MCF 10A (cell line): ENCODE measurements at regions not wholly inside any gene's neighbourhood (a gene's known extent, or its start where the extent isn't known, plus 50 kb on each side); places are given as distances from the start of the nearest gene placed in this dataset.

Experiments
- BruUV-seq: library from RNA; stranded (reverse); fragments of 400-500 nt; replicated peaks from 2 replicates; lab custom pipeline; 2021; lab: Mats Ljungman, UMichigan
- CTCF ChIA-PET: fragments of 300-600 bp; sonication (Branson Sonifier 250); formaldehyde crosslinking; extraction: SDS; loops from one replicate; lab custom pipeline; 2021; ENCODE audit warnings: antibody characterized with exemption, inconsistent platforms; lab: Yijun Ruan, JAX
- POLR2A ChIA-PET: fragments of 300-600, 350-650 bp; sonication (Branson Sonifier 250); formaldehyde crosslinking; extraction: SDS; loops from one replicate; lab custom pipeline; 2020; ENCODE audit warnings: antibody characterized with exemption, inconsistent platforms; lab: Yijun Ruan, JAX
- DNase-seq: peaks from one replicate; pipeline ENCODE4 v3.0.0-alpha.2; 2018; ENCODE audit not compliant: unreplicated experiment
- H3K27ac Mint-ChIP-seq: one replicate; pipeline ENCODE4 v1.8.0; 2022; ENCODE audit warnings: mild to moderate bottlenecking, low read depth, mixed read lengths; ENCODE audit not compliant: unreplicated experiment
- H3K27me3 Mint-ChIP-seq: one replicate; pipeline ENCODE4 v1.8.0; 2022; ENCODE audit warnings: mixed read lengths; ENCODE audit not compliant: insufficient read depth, unreplicated experiment
- H3K36me3 Mint-ChIP-seq: one replicate; pipeline ENCODE4 v1.8.0; 2022; ENCODE audit warnings: mild to moderate bottlenecking, moderate library complexity, mixed read lengths; ENCODE audit not compliant: insufficient read depth, unreplicated experiment
- H3K4me1 Mint-ChIP-seq: one replicate; pipeline ENCODE4 v1.8.0; 2022; ENCODE audit warnings: mixed read lengths; ENCODE audit not compliant: insufficient read depth, unreplicated experiment
- H3K4me3 Mint-ChIP-seq: one replicate; pipeline ENCODE4 v1.8.0; 2022; ENCODE audit warnings: mild to moderate bottlenecking, moderate library complexity, mixed read lengths; ENCODE audit not compliant: unreplicated experiment
- H3K9me3 Mint-ChIP-seq: one replicate; pipeline ENCODE4 v1.8.0; 2022; ENCODE audit warnings: mixed read lengths; ENCODE audit not compliant: unreplicated experiment
- intact Hi-C: fragments of 100-400 bp; cut with micrococcal nuclease; formaldehyde crosslinking; loops from 2 replicates; pipeline ENCODE4 v1.14.1; 2022
- TF ChIP-seq, protein P1 (sequence below): fragments of 200-600 bp; IDR thresholded peaks from one replicate; pipeline ENCODE4 v1.8.0; 2022; ENCODE audit warnings: antibody characterized with exemption, mild to moderate bottlenecking; ENCODE audit not compliant: unreplicated experiment

DNA sequence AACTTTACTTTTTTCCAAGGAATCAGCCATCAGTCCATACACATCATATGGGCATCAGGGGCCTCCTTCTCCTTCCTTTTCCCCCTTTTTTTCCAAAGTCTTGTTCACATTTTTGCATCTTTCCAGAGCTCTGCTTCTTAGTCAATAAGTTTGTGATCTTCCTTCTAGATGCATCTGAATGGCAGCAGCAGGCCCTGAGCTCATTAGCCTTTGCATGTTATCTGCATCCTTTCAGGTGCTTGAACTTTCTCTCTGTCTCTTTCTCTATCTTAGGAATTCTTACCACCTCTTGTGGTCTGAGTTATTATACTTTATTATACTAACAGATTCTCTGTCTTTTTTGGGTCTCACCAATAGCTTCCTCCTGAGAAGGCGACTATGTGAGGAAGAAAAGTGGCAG, 312.4 kb upstream of the FANCL start:
- POLR2A ChIA-PET, result interaction anchor here (0.6 to 1.0 kb wide), 2 partner anchors 13 to 799 kb away, joined by 3 read pairs; no protein-coding TSS in a partner anchor
- Mint-ChIP-seq H3K27me3 (no peaks in the 10 kb centered on the region), H3K36me3 (no peaks in the 10 kb centered on the region)

DNA sequence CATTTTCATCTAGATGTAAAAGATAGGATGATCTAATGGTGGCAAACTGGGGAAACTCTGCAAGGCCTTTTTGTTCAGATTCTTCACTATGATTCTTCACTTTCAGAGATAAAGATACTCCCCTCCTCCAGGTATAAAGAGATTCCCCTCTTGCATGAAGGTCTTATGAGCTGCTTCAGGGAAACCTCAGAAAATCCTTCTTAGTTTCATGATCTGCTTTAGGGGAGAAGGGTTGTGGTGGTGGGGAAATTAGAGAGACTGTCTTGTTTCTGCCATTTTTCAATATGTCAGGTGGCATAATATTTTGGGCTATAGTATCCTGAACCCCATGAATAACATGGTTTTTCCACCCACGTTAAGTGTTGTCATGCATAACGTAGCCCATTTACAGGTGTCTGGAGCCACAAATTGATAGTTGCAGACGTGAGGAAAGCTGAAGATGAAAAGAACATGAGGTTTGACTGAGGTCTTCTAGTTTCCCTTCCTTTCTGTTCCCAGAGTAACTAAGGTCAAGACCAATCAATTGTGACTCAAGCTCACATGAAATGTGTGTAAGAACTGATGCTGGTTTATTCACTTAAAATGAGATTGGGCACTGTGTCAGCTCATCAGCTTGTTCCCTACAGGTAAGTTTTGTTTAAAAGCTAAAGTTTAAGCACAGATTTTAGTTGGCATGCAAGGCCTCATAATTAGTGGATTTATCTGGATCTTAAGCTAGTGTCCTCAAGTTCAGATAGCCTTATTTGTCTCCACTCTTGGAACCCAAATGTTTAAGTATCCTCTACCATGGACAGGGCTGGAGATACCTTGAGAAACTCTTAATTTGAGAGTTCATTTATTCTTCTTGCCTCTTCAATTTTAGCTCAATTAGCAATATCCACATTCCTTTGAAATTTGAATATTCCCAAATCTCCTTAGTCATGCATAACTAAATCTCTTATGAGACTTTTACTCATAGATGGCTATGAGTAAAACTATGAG, 304.5 kb upstream of the FANCL start:
- ChIA-PET CTCF (interaction anchor here (0.6 to 1.2 kb wide), 2 partner anchors 26 to 444 kb away, joined by 3 read pairs; no protein-coding TSS in a partner anchor), POLR2A (interaction anchor here (1.2 kb wide), 1 partner anchor 23 kb away, joined by 3 read pairs; no protein-coding TSS in a partner anchor)
- Mint-ChIP-seq H3K4me1 (peaks cover 3% of the 10 kb centered on the region), H3K27ac (no peak overlapping the region), H3K4me3 (no peak overlapping the region), H3K27me3 (no peaks in the 10 kb centered on the region), H3K36me3 (no peaks in the 10 kb centered on the region), H3K9me3 (no peaks in the 10 kb centered on the region)
- intact Hi-C loops, result no loop called here
- no TSS peak for BruUV-seq
- DNase-seq, result no peak
- TF ChIP-seq, protein P1, sequence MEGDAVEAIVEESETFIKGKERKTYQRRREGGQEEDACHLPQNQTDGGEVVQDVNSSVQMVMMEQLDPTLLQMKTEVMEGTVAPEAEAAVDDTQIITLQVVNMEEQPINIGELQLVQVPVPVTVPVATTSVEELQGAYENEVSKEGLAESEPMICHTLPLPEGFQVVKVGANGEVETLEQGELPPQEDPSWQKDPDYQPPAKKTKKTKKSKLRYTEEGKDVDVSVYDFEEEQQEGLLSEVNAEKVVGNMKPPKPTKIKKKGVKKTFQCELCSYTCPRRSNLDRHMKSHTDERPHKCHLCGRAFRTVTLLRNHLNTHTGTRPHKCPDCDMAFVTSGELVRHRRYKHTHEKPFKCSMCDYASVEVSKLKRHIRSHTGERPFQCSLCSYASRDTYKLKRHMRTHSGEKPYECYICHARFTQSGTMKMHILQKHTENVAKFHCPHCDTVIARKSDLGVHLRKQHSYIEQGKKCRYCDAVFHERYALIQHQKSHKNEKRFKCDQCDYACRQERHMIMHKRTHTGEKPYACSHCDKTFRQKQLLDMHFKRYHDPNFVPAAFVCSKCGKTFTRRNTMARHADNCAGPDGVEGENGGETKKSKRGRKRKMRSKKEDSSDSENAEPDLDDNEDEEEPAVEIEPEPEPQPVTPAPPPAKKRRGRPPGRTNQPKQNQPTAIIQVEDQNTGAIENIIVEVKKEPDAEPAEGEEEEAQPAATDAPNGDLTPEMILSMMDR, result no peak

More for the DNA sequence above, 312.4 kb upstream of the FANCL start:
- H3K4me3 Mint-ChIP-seq, result no peak overlapping the region
- no peak overlapping the region for H3K27ac Mint-ChIP-seq
- CTCF ChIA-PET, result interaction anchor here (0.6 to 0.8 kb wide), 4 partner anchors 13 to 835 kb away, joined by 3 read pairs; no protein-coding TSS in a partner anchor
- H3K4me1 Mint-ChIP-seq, result peaks cover 12% of the 10 kb centered on the region
- no peak for DNase-seq
- intact Hi-C loops, result no loop called here
- no peaks in the 10 kb centered on the region for H3K9me3 Mint-ChIP-seq
- BruUV-seq, result no TSS peak
- TF ChIP-seq, protein P1, result no peak

DNA sequence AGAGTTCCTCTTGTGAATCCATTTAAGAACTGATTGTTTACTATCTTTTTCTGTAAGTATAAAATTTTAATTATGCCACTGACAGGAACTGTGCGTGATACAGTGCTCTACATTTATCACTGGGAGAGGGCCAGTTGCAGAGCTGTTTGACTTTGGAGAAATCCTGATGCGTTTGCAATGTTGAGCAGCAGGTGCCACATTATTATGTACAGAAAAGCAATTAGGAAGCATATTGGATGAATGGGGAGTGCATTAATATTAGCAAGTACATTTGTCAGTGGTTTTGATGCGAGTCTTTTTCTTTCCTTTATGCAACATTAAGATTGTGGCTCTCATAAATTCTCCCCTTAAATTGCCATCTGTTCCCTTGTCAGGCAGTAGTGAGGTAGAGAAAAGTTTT, 302.3 kb upstream of the FANCL start:
- no peaks in the 10 kb centered on the region for H3K27me3 Mint-ChIP-seq
- CTCF ChIA-PET, result no interaction called here

More for the DNA sequence above, 302.3 kb upstream of the FANCL start:
- intact Hi-C loops, result no loop called here
- H3K9me3 Mint-ChIP-seq, result no peaks in the 10 kb centered on the region
- H3K36me3 Mint-ChIP-seq, result no peaks in the 10 kb centered on the region
- no TSS peak for BruUV-seq
- POLR2A ChIA-PET, result no interaction called here
- TF ChIP-seq, protein P1, result no peak
- peaks cover 12% of the 10 kb centered on the region for H3K4me1 Mint-ChIP-seq
- no peak for DNase-seq
- no peak overlapping the region for H3K4me3 Mint-ChIP-seq
- no peak overlapping the region for H3K27ac Mint-ChIP-seq
